HL-60/S4 treated with retinoic acid at 250 ng/mL for 4 days and 3 days (cell line): ENCODE measurements at regions not wholly inside any gene's neighbourhood (a gene's known extent, or its start where the extent isn't known, plus 50 kb on each side); places are given as distances from the start of the nearest gene placed in this dataset.
"Not testable (repeated sequence)": the region's sequence is repeated elsewhere in the genome, so short reads cannot be mapped to it uniquely, and the experiment has no call there.

Source experiments
- in situ Hi-C: fragments of 300-500 bp; cut with MboI; formaldehyde crosslinking; loops from 2 replicates; pipeline ENCODE4 v1.7.0; 2022; ENCODE audit warnings: low sequenced_read_pairs

- in situ Hi-C loops, result no loop called here
Observed at GRCh38 chr18:995629-996028, 91.0 kb downstream of the ADCYAP1 start.

DNA sequence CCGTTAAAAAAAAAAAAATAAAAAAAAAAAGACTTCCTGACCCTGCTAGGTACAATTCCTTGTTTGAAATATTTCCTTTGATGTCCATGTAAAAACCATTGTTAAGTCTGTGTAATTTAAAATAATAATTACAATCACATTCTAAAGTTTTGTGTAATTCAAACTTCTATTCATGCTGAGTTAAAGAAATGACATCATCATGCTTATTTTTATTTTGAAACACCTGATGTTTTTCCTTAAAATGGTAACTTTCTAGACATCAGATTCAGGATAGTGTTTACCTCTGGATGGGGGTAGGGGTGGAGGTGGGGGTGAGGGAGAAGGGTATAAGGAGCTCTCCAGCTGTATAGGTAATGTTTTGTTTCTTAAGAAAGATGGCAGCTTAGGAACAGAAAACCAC, 92.8 kb downstream of the ADCYAP1 start:
- in situ Hi-C loops, result no loop called here

DNA sequence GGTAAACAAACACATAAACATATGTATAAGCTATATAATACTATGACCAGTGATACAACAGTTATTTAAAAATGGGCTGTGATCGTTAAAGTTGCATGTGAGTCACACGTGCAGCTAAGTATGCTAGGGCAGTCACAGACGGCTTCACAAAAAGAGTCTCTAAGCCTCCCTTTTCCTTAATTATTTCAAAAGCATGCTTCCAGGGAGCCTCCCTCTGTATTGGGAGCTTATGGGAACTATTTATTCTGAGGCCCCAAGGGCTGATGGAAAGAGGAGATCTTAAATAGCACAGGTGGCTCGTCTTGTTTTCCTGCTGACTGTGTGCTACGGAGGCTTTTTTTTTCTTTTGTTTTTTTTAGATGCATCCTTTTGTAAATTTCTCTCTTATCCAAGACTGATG, 94.3 kb downstream of the ADCYAP1 start:
- in situ Hi-C loops, result no loop called here

- in situ Hi-C loops, result no loop called here
Observed at GRCh38 chr18:1002653-1003178, 98.0 kb downstream of the ADCYAP1 start.

DNA sequence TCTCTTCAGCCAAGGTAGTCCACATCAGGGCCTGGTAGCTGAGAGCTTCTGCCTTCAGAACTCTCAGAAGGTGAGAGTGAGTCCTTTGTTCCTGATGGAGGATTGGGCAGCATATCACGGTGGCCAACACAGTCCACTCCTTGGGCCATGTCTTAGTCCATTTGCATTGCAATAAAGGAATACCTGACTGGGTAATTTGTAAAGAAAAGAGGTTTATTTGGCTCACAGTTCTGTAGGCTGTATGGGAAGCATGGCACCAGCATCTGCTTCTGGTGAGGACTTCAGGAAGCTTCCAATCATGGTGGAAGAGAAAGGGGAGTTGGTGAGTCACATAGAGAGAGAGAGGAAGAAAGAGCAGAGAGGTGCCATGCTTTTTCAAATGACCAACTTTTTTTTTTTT, 98.8 kb downstream of the ADCYAP1 start:
- in situ Hi-C loops, result no loop called here

DNA sequence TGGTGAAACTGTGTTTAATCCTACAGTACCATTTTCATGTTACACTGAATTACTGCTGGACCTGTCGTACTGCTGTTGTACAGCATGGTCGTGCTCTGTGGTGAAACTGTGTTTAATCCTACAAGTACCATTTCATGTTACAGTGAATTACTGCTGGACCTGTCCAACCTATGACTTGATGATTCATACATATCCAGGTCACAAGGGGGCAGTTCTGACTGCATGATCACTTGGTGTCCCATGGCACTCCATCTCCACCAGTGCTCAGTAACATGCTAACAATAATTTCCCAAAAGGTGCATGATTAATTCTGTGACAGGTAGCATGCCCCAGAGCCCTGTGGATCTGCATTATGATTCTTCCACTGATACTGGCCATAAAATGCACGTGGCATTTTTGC, 101.6 kb downstream of the ADCYAP1 start:
- in situ Hi-C loops, result no loop called here

DNA sequence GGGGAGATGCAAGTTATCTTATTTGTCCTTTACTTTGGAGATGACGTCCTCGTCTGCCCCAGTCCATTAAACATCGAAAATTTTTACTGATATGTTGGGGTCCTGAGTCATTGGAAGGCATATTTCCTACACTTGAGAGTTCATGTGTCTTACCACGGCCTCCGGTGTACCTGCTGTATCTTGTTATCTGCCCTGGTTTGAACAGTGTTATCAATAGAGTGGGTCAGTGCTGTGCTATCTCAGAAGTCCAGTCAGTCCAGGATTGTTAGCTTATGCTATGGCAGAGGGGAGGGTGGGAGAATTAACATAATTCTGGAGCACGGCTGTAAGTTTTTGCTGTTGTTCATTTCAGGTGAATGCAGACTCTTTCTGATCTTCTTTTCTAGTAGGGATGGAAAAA, 102.3 kb downstream of the ADCYAP1 start:
- in situ Hi-C loops, result no loop called here

GRCh38 chr18:1011349-1011748, 106.7 kb downstream of the ADCYAP1 start:
- in situ Hi-C loops, result no loop called here

- in situ Hi-C loops, result no loop called here
Observed at GRCh38 chr18:1012775-1013174, 108.1 kb downstream of the ADCYAP1 start.

DNA sequence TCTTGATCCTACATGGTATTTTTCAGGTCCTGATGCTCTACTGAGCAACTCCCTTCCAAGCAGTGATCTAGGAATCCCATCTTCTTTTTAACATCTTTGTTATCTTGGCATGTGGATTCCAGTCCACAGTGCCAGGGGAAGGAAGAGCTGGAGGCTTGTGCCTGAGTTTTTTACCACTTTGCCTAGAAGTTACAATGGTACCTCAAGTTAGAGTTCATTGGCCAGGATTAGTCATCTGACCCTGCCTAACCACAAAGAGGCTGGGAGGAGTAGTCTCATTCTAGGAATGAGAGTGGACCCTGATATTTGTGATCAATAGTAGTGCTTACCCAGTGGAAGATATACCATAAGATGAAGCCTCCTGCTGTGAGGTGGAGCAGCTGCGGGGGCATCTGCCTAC, 109.3 kb downstream of the ADCYAP1 start:
- in situ Hi-C loops, result no loop called here

DNA sequence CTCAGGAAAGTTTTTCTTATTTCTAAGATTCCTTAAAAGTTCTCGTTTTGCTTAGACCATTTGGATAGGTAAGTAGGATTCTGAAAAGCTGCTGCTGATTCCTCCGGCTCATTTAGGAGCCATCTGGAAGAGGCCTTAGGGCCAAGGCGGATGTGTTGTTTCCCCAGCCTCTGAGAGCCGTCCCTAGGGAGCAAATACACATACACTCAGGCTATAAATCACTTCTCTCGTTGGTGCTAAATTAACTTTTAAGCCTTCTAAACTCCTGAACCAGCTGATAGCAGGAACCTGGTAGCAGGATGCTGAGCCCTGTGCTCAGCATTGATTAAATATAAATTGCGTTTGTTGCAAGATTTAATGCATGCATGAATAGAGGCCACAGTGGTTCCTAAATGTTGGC, 109.8 kb downstream of the ADCYAP1 start:
- in situ Hi-C loops, result no loop called here

GRCh38 chr18:1014951-1015624, 110.4 kb downstream of the ADCYAP1 start:
- in situ Hi-C loops, result no loop called here

- in situ Hi-C loops, result no loop called here
Observed at GRCh38 chr18:1015777-1016176, 111.1 kb downstream of the ADCYAP1 start.

- in situ Hi-C loops, result no loop called here
Observed at GRCh38 chr18:1017227-1018058, 112.8 kb downstream of the ADCYAP1 start.

- in situ Hi-C loops, result no loop called here
Observed at GRCh38 chr18:1018181-1018681, 113.6 kb downstream of the ADCYAP1 start.

GRCh38 chr18:1019191-1019590, 114.5 kb downstream of the ADCYAP1 start:
- in situ Hi-C loops, result no loop called here

GRCh38 chr18:1020731-1021344, 116.2 kb downstream of the ADCYAP1 start:
- in situ Hi-C loops, result no loop called here

- in situ Hi-C loops, result no loop called here
Observed at GRCh38 chr18:1026930-1027329, 122.3 kb downstream of the ADCYAP1 start.

DNA sequence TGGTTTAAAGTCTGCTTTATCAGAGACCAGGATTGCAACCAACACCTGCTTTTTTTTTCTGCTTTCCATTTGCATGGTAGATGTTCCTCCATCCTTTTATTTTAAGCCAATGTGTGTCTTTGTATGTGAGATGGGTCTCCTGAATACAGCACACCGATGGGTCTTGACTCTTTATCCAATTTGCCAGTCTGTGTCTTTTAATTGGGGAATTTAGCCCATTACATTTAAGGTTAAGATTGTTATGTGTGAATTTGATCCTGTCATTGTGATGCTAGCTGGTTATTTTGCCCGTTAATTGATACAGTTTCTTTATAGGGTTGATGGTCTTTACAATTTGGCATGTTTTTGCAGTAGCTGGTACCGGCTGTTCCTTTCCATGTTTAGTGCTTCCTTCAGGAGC, 128.4 kb downstream of the ADCYAP1 start:
- in situ Hi-C loops, result not testable (repeated sequence)

- in situ Hi-C loops, result no loop called here
Observed at GRCh38 chr18:1034971-1035370, 130.3 kb downstream of the ADCYAP1 start.

DNA sequence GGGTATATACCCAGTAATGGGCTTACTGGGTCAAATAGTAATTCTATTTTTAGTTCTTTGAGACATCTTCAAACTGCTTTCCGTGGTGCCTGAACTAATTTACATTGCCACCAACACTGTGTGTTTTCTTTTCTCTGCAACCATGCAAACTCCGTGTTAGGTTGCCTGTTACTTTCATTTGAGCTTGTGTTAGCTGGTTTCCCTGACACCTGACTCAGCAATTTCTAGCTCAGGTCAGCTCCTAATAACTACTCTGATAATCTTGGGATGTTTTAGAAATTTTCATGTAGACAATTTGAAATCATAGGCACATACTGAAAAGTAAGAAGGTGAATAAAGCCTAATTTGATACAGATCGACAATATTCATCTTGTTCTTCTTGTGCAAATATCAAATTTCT, 132.3 kb downstream of the ADCYAP1 start:
- in situ Hi-C loops, result no loop called here

- in situ Hi-C loops, result no loop called here
Observed at GRCh38 chr18:1037776-1038175, 133.1 kb downstream of the ADCYAP1 start.
